Panc1 (cell line): ENCODE measurements at regions not wholly inside any gene's neighbourhood (a gene's known extent, or its start where the extent isn't known, plus 50 kb on each side); places are given as distances from the start of the nearest gene placed in this dataset.

Experiments used
- ATAC-seq: fragments of 200-7000 bp; cut with Tn5 transposase; 2 replicates; pipeline ENCODE4 v1.9.1; 2020; ENCODE audit warnings: mild to moderate bottlenecking, moderate library complexity
- BruUV-seq: library from RNA; stranded (reverse); fragments of 400-500 nt; replicated peaks from 2 replicates; lab custom pipeline; 2021; lab: Mats Ljungman, UMichigan
- CTCF ChIA-PET: fragments of 300-600 bp; sonication (Branson Sonifier 250); formaldehyde crosslinking; loops from one replicate; lab custom pipeline; 2022; ENCODE audit warnings: antibody characterized with exemption; lab: Charles Lee
- POLR2A ChIA-PET: fragments of 300-600 bp; sonication (Branson Sonifier 250); formaldehyde crosslinking; loops from one replicate; lab custom pipeline; 2022; ENCODE audit warnings: antibody characterized with exemption; lab: Charles Lee
- DNase-seq: peaks from one replicate; pipeline ENCODE4 v3.0.0-alpha.2; 2010; ENCODE audit warnings: low read depth, low spot score
- H3K27ac ChIP-seq: 2 replicates; pipeline ENCODE4 v1.5.1; 2011; ENCODE audit warnings: mild to moderate bottlenecking, low read length, inconsistent platforms
- H3K27me3 ChIP-seq: fragments of 200-500 bp; sonication (Bioruptor generic); 2 replicates; pipeline ENCODE4 v1.6.0; 2014; ENCODE audit warnings: low read length, inconsistent platforms; ENCODE audit not compliant: control insufficient read depth, insufficient read depth
- H3K36me3 ChIP-seq: fragments of 200-500 bp; sonication (Bioruptor generic); 2 replicates; pipeline ENCODE4 v1.5.1; 2014; ENCODE audit warnings: inconsistent platforms, mild to moderate bottlenecking, low read length, moderate library complexity; ENCODE audit not compliant: control insufficient read depth, insufficient read depth
- H3K4me1 ChIP-seq: 2 replicates; pipeline ENCODE4 v1.5.1; 2011; ENCODE audit warnings: inconsistent platforms, mild to moderate bottlenecking, low read length, moderate library complexity; ENCODE audit not compliant: control insufficient read depth, insufficient read depth
- H3K4me3 ChIP-seq, 2 experiments: 2 replicates each; pipeline ENCODE4 v1.5.1; 2011 to 2012; ENCODE audit warnings: low read depth in 2 of 2, low read length in 2 of 2, mild to moderate bottlenecking in 2 of 2, inconsistent platforms in 1 of 2, moderate library complexity in 1 of 2
- H3K9me3 ChIP-seq: fragments of 200-500 bp; sonication (Bioruptor generic); 2 replicates; pipeline ENCODE4 v1.5.1; 2014; ENCODE audit warnings: low read depth, mild to moderate bottlenecking, inconsistent platforms, low read length, moderate library complexity; ENCODE audit not compliant: control insufficient read depth, insufficient read depth
- POLR2AphosphoS5 ChIP-seq: IDR thresholded peaks from 2 replicates; pipeline ENCODE4 v1.6.1; 2012; ENCODE audit warnings: mild to moderate bottlenecking, low read depth, low read length, moderate library complexity
- SIN3A ChIP-seq: IDR thresholded peaks from 2 replicates; pipeline ENCODE4 v1.6.1; 2012; ENCODE audit warnings: low read depth, mild to moderate bottlenecking, low read length, moderate library complexity, borderline replicate concordance; ENCODE audit not compliant: insufficient read depth
- TCF7L2 ChIP-seq: IDR thresholded peaks from 2 replicates; pipeline ENCODE4 v1.6.1; 2011; ENCODE audit warnings: mild to moderate bottlenecking, low read depth, low read length, inconsistent platforms
- in situ Hi-C: cut with HindIII; loops from 2 replicates; pipeline ENCODE4 v1.10.0; 2016; ENCODE audit warnings: low sequenced_read_pairs, low pct_unique_long_range_greater_than_20kb
- intact Hi-C: fragments of 100-400 bp; cut with micrococcal nuclease; formaldehyde crosslinking; loops from one replicate; pipeline ENCODE4 v1.10.0; 2022; ENCODE audit not compliant: unreplicated experiment
- TF ChIP-seq, protein P1 (sequence below): fragments of 450-650 bp; IDR thresholded peaks from 2 replicates; pipeline ENCODE4 v1.5.1; 2017; ENCODE audit warnings: mild to moderate bottlenecking
- TF ChIP-seq, protein P2 (sequence below), 2 experiments: IDR thresholded peaks; 2 replicates each; pipeline ENCODE4 v1.6.1; 2011 to 2012; ENCODE audit warnings: low read depth in 2 of 2, control low read depth in 1 of 2, low read length in 1 of 2, mild to moderate bottlenecking in 1 of 2, moderate library complexity in 1 of 2; ENCODE audit not compliant: insufficient read depth in 1 of 2

DNA sequence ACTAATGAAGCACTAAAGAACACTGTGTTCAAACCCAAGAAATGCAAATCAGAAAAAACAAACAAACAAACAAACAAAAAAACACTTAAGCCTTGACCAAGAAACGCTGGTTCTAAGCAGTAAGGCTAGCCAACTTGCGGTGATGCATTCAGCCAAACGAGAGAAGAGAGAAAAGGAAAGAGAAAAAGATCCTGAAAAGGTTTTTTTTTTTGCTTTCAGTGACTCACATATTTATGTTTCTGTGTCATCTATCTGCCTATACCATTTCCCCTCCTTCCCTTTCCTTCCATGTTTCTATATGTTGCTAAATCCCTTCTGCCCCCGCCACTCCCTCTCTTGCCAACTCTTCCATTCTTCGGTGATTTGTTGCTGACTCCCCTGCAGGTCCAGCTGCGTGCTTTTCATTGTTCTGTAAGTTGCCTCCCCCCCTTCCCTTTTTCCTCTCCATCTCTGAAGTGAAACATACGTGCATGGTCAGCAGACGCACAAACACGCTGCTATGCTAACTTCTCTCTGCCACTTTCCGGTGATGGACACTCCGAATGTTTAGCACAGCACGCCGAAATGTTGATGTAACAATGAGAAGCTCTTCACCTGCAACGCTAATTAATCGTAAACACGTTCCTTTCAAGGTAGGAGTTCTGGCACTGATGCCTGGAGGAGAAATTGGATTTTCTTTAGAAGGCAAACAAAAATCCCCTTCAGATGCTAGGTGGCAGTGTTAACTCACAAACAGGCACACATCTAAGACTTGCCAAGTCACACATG, 154.4 kb downstream of the TUSC7 start:
- no TSS peak for BruUV-seq
- intact Hi-C loops (no loop called here), in situ Hi-C loops (no loop called here)
- POLR2A ChIA-PET: no interaction called here
- Histone ChIP-seq H3K36me3 (no peaks in the 10 kb centered on the region), H3K4me3 (peak overlapping the region; percentile 21 to 23; a peak in 3 of 4 replicates), H3K4me1 (no peaks in the 10 kb centered on the region), H3K9me3 (no peaks in the 10 kb centered on the region), H3K27ac (no peak overlapping the region), H3K27me3 (no peaks in the 10 kb centered on the region)
- DNase-seq: peak; percentile 10
- ATAC-seq: no peak
- TF ChIP-seq, protein P1, sequence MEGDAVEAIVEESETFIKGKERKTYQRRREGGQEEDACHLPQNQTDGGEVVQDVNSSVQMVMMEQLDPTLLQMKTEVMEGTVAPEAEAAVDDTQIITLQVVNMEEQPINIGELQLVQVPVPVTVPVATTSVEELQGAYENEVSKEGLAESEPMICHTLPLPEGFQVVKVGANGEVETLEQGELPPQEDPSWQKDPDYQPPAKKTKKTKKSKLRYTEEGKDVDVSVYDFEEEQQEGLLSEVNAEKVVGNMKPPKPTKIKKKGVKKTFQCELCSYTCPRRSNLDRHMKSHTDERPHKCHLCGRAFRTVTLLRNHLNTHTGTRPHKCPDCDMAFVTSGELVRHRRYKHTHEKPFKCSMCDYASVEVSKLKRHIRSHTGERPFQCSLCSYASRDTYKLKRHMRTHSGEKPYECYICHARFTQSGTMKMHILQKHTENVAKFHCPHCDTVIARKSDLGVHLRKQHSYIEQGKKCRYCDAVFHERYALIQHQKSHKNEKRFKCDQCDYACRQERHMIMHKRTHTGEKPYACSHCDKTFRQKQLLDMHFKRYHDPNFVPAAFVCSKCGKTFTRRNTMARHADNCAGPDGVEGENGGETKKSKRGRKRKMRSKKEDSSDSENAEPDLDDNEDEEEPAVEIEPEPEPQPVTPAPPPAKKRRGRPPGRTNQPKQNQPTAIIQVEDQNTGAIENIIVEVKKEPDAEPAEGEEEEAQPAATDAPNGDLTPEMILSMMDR: peak; percentile 46
- no peak for TF ChIP-seq POLR2AphosphoS5
- CTCF ChIA-PET: no interaction called here

DNA sequence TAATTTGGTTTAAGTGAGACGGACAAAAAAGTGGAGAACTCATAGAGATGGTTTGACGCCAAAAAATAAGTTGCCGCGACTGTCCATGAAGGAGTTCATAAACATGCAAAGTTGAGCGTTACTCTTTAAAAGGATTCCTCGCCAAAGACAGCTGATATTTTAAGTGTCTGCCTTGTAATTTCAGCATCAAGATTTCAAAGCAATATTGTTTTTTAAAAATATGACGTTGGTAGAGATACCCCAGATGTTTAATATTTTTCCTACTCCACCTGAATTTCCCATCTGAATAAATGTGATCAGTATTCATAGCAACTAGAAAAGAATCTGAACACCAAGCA, 155.0 kb downstream of the TUSC7 start:
- POLR2A ChIA-PET: no interaction called here
- ATAC-seq (no peak), DNase-seq (no peak)
- no peaks in the 10 kb centered on the region for H3K9me3 ChIP-seq
- no peaks in the 10 kb centered on the region for H3K27me3 ChIP-seq
- H3K4me1 ChIP-seq: no peaks in the 10 kb centered on the region
- no peak overlapping the region for H3K27ac ChIP-seq
- no peak overlapping the region for H3K4me3 ChIP-seq
- in situ Hi-C loops: no loop called here
- TF ChIP-seq, protein P2, sequence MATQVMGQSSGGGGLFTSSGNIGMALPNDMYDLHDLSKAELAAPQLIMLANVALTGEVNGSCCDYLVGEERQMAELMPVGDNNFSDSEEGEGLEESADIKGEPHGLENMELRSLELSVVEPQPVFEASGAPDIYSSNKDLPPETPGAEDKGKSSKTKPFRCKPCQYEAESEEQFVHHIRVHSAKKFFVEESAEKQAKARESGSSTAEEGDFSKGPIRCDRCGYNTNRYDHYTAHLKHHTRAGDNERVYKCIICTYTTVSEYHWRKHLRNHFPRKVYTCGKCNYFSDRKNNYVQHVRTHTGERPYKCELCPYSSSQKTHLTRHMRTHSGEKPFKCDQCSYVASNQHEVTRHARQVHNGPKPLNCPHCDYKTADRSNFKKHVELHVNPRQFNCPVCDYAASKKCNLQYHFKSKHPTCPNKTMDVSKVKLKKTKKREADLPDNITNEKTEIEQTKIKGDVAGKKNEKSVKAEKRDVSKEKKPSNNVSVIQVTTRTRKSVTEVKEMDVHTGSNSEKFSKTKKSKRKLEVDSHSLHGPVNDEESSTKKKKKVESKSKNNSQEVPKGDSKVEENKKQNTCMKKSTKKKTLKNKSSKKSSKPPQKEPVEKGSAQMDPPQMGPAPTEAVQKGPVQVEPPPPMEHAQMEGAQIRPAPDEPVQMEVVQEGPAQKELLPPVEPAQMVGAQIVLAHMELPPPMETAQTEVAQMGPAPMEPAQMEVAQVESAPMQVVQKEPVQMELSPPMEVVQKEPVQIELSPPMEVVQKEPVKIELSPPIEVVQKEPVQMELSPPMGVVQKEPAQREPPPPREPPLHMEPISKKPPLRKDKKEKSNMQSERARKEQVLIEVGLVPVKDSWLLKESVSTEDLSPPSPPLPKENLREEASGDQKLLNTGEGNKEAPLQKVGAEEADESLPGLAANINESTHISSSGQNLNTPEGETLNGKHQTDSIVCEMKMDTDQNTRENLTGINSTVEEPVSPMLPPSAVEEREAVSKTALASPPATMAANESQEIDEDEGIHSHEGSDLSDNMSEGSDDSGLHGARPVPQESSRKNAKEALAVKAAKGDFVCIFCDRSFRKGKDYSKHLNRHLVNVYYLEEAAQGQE (IDR thresholded peaks at IDR 0.05; ENCODE audit: insufficient read depth in 1 of 2, low read depth in 2 of 2, low read length in 1 of 2): no peak
- TF ChIP-seq, protein P1: peak; percentile 20
- intact Hi-C loops: no loop called here
- CTCF ChIA-PET: no interaction called here
- no TSS peak for BruUV-seq
- H3K36me3 ChIP-seq: no peaks in the 10 kb centered on the region

DNA sequence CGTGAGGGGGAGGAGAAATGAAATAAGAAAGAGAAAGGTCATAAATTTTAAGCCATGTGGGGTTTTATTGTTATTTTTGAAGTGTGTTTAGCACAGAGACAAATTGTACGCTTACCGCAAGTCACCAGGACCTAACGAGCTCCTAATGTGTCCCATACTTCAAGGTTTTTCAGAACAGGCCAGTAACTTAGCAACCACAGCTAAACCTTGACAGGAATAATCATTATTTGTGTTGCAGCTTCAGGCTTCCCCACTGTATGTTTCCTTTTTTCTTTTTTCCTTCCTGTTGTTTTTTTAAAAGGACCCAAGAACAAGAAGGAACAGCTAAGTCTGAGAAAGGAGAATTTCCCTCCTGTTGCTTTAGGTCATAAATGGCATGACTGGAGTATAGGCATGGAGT, 160.8 kb downstream of the TUSC7 start:
- ATAC-seq (no peak), DNase-seq (no peak)
- intact Hi-C loops (no loop called here), in situ Hi-C loops (no loop called here)
- Histone ChIP-seq H3K27ac (no peak overlapping the region), H3K27me3 (no peaks in the 10 kb centered on the region), H3K4me3 (no peak overlapping the region), H3K36me3 (no peaks in the 10 kb centered on the region), H3K9me3 (no peaks in the 10 kb centered on the region), H3K4me1 (no peaks in the 10 kb centered on the region)
- no TSS peak for BruUV-seq
- TF ChIP-seq POLR2AphosphoS5: no peak
- TF ChIP-seq, protein P2 (IDR thresholded peaks at IDR 0.05; ENCODE audit: insufficient read depth in 1 of 2, low read depth in 2 of 2, low read length in 1 of 2): no peak
- TF ChIP-seq TCF7L2: no peak
- TF ChIP-seq, protein P1: no peak
- no peak for TF ChIP-seq SIN3A
- ChIA-PET POLR2A (no interaction called here), CTCF (no interaction called here)
